HEK293T (cell line): ENCODE measurements at regions not wholly inside any gene's neighbourhood (a gene's known extent, or its start where the extent isn't known, plus 50 kb on each side); places are given as distances from the start of the nearest gene placed in this dataset.

Source experiments
- CTCF ChIA-PET: fragments of 350-600 bp; formaldehyde crosslinking; extraction: SDS; loops from one replicate; lab custom pipeline; 2021; ENCODE audit warnings: antibody characterized with exemption, inconsistent platforms; lab: Yijun Ruan, JAX
- POLR2A ChIA-PET: fragments of 350-600 bp; formaldehyde crosslinking; extraction: SDS; loops from one replicate; lab custom pipeline; 2020; ENCODE audit warnings: antibody characterized with exemption, inconsistent platforms; lab: Yijun Ruan, JAX
- DNase-seq: peaks from one replicate; pipeline ENCODE4 v3.0.0; 2012; ENCODE audit warnings: mixed read lengths; ENCODE audit errors: extremely low spot score
- ARNT ChIP-seq: fragments of 450-650 bp; IDR thresholded peaks from 2 replicates; pipeline ENCODE4 v1.6.1; 2017; ENCODE audit warnings: mild to moderate bottlenecking
- BHLHE40 ChIP-seq: fragments of 450-650 bp; IDR thresholded peaks from 2 replicates; pipeline ENCODE4 v1.6.1; 2016; ENCODE audit warnings: mild to moderate bottlenecking, moderate library complexity, borderline replicate concordance
- CTBP1 ChIP-seq: fragments of 450-650 bp; IDR thresholded peaks from 2 replicates; pipeline ENCODE4 v1.6.1; 2016; ENCODE audit warnings: borderline replicate concordance
- ELF4 ChIP-seq: fragments of 450-650 bp; IDR thresholded peaks from 2 replicates; pipeline ENCODE4 v1.6.1; 2017; ENCODE audit warnings: antibody characterized with exemption
- FOXA1 ChIP-seq: fragments of 450-650 bp; IDR thresholded peaks from 2 replicates; pipeline ENCODE4 v1.6.1; 2016; ENCODE audit warnings: mild to moderate bottlenecking
- FOXK2 ChIP-seq: fragments of 450-650 bp; IDR thresholded peaks from 2 replicates; pipeline ENCODE4 v1.6.1; 2016; ENCODE audit warnings: mild to moderate bottlenecking
- FOXM1 ChIP-seq: fragments of 450-650 bp; IDR thresholded peaks from 2 replicates; pipeline ENCODE4 v1.6.1; 2017; ENCODE audit warnings: mild to moderate bottlenecking, borderline replicate concordance
- HDGF ChIP-seq: fragments of 450-650 bp; IDR thresholded peaks from 2 replicates; pipeline ENCODE4 v1.6.1; 2017; ENCODE audit warnings: antibody characterized with exemption, borderline replicate concordance
- L3MBTL2 ChIP-seq: fragments of 450-650 bp; conservative IDR thresholded peaks from 2 replicates; pipeline ENCODE4 v1.6.1; 2016; ENCODE audit warnings: mild to moderate bottlenecking
- LEF1 ChIP-seq: fragments of 450-650 bp; IDR thresholded peaks from 2 replicates; pipeline ENCODE4 v1.6.1; 2017; ENCODE audit warnings: mild to moderate bottlenecking, borderline replicate concordance
- NFRKB ChIP-seq: fragments of 450-650 bp; IDR thresholded peaks from 2 replicates; pipeline ENCODE4 v1.6.1; 2016; ENCODE audit warnings: mild to moderate bottlenecking, moderate library complexity
- PKNOX1 ChIP-seq: fragments of 450-650 bp; IDR thresholded peaks from 2 replicates; pipeline ENCODE4 v1.6.1; 2016
- SP1 ChIP-seq: fragments of 450-650 bp; IDR thresholded peaks from 2 replicates; pipeline ENCODE4 v1.6.1; 2017
- SUZ12 ChIP-seq: fragments of 450-650 bp; IDR thresholded peaks from 2 replicates; pipeline ENCODE4 v1.6.1; 2016; ENCODE audit warnings: mild to moderate bottlenecking
- TARDBP ChIP-seq: fragments of 450-650 bp; IDR thresholded peaks from 2 replicates; pipeline ENCODE4 v1.6.1; 2016
- ZNF384 ChIP-seq: fragments of 450-650 bp; IDR thresholded peaks from 2 replicates; pipeline ENCODE4 v1.6.1; 2016

- CTCF ChIA-PET = no interaction called here
- POLR2A ChIA-PET = no interaction called here
- no peak for TF ChIP-seq ZNF384
- no peak for TF ChIP-seq ARNT
- no peak for TF ChIP-seq L3MBTL2
- TF ChIP-seq CTBP1 = no peak
- TF ChIP-seq HDGF = no peak
- TF ChIP-seq FOXA1 = no peak
- no peak for TF ChIP-seq FOXK2
- TF ChIP-seq SUZ12 = no peak
- no peak for TF ChIP-seq ELF4
- TF ChIP-seq SP1 = no peak
- TF ChIP-seq NFRKB = no peak
- no peak for TF ChIP-seq BHLHE40
- no peak for TF ChIP-seq PKNOX1
- TF ChIP-seq FOXM1 = no peak
- no peak for TF ChIP-seq TARDBP
- no peak for DNase-seq
Measured at GRCh38 chr1:81617308-81617967, 183.3 kb upstream of the ADGRL2 start.

DNA sequence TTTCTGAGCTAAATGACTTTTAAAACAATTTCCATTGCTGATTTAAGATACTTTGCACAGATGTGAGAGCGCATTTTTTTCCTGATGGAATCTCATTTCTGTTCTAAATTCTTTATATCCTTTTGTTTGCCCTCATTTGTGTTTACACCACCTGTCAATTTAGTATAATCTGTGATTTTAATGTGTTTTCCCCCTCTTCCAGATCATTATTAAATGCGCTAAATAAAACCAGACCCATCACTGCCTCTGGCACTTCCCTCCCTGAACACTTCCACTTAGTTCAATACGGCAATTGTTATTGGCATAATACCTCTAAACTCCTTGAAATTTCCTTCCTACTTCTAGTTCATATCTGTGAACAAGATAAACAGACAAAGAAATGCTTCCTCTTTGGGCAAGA, 186.9 kb upstream of the ADGRL2 start:
- ChIA-PET CTCF (no interaction called here), POLR2A (no interaction called here)
- TF ChIP-seq SUZ12 (no peak), HDGF (no peak), CTBP1 (no peak), TARDBP (no peak), NFRKB (no peak), BHLHE40 (no peak)
- no peak for DNase-seq

DNA sequence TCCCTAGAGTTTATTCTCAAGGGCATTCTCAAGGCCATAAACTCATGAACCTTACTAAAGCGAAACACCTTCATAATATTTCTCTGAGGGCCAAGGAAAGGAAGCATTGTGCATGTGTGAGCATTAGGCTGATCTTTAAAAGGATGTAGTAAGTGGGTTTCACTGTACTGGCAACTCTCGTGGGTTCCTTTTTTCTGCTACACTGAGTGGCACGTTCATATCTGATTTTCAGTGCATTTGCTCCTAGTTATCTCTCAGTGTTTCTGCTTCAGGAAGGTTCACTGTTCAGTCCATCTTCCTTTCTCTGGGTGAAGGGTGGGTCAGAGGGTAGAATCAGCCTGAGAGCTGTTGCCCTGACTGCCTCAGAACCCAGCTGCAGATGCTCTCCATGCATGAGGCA, 192.8 kb upstream of the ADGRL2 start:
- TF ChIP-seq SP1 (no peak), ELF4 (no peak), LEF1 (no peak), TARDBP (no peak), SUZ12 (no peak), HDGF (no peak), NFRKB (no peak), PKNOX1 (no peak), L3MBTL2 (no peak), FOXK2 (no peak)
- ChIA-PET CTCF (no interaction called here), POLR2A (no interaction called here)
- DNase-seq = no peak

DNA sequence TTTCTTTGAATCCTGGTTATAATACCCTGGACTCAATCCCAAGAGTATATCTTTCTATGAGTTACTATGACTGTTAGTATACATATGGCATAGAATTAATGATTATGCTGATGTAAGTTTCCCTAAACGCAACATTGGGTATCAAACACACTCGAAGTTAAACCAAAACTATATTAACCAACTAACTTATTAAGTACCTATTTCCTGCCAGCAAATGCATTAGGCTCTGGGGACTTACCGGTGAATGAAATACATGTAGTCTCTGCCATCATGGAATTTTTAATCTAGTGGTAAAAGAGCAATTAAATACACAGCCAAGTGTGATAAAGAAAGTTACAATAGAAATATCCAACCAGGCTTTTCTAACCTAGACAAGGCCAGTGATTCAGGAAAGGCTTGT, 193.6 kb upstream of the ADGRL2 start:
- TF ChIP-seq HDGF (no peak), ELF4 (no peak), FOXK2 (no peak), CTBP1 (no peak), FOXA1 (no peak), SUZ12 (no peak), BHLHE40 (no peak), SP1 (no peak), TARDBP (no peak), ZNF384 (no peak), LEF1 (no peak), ARNT (no peak), NFRKB (no peak), L3MBTL2 (no peak), PKNOX1 (no peak), FOXM1 (no peak)
- CTCF ChIA-PET = no interaction called here
- POLR2A ChIA-PET = no interaction called here

GRCh38 chr1:81606656-81607055, 194.1 kb upstream of the ADGRL2 start:
- ChIA-PET POLR2A (no interaction called here), CTCF (no interaction called here)
- TF ChIP-seq BHLHE40 = no peak
- TF ChIP-seq NFRKB = no peak
- TF ChIP-seq SP1 = no peak
- TF ChIP-seq TARDBP = no peak
- no peak for TF ChIP-seq L3MBTL2
- no peak for TF ChIP-seq SUZ12
- no peak for TF ChIP-seq PKNOX1
- TF ChIP-seq ARNT = no peak
- TF ChIP-seq FOXK2 = no peak
- TF ChIP-seq FOXA1 = no peak
- TF ChIP-seq CTBP1 = no peak
- no peak for TF ChIP-seq LEF1
- TF ChIP-seq HDGF = no peak
- TF ChIP-seq FOXM1 = no peak
- TF ChIP-seq ZNF384 = no peak
- TF ChIP-seq ELF4 = no peak
- DNase-seq = no peak

More for the DNA sequence above, 193.6 kb upstream of the ADGRL2 start:
- no peak for DNase-seq
